ENCODE measurements at regions not wholly inside any gene's neighbourhood (a gene's known extent, or its start where the extent isn't known, plus 50 kb on each side); places are given as distances from the start of the nearest gene placed in this dataset.

GRCh38 chr5:2175842-2176404 lies 293.2 kb upstream of the IRX4 start:
- no peak for DNase-seq (ENCODE audit: low read depth, low spot score)
- peaks cover 2% of the 10 kb centered on the region for H3K9me3 ChIP-seq (replicated peaks; ENCODE audit: control insufficient read depth, insufficient read depth, low read length)

More at GRCh38 chr5:2175842-2176404, 293.2 kb upstream of the IRX4 start:
- intact Hi-C loops (cut with micrococcal nuclease), result no loop called here
- ChIA-PET POLR2A (no interaction called here), CTCF (no interaction called here)
- Histone ChIP-seq H3K4me1 (ENCODE audit: control insufficient read depth, extremely low read depth, insufficient read depth, low read length) (no peaks in the 10 kb centered on the region), H3K9me1 (replicated peaks; ENCODE audit: control insufficient read depth, extremely low read depth, insufficient read depth, low read length) (no peaks in the 10 kb centered on the region), H4K20me1 (replicated peaks; ENCODE audit: control insufficient read depth, extremely low read depth, insufficient read depth, low read length) (no peaks in the 10 kb centered on the region), H3K4me2 (ENCODE audit: insufficient read depth, low read length) (no peak overlapping the region), H2AFZ (ENCODE audit: low read depth, low read length) (no peak overlapping the region), H3K36me3 (ENCODE audit: control insufficient read depth in 2 of 2, extremely low read depth in 1 of 2, insufficient read depth in 2 of 2, low read length in 2 of 2) (no peaks in the 10 kb centered on the region), H3K27me3 (ENCODE audit: control insufficient read depth in 2 of 2, insufficient read depth in 2 of 2, low read length in 2 of 2) (no peaks in the 10 kb centered on the region), H3K79me2 (ENCODE audit: control insufficient read depth, insufficient read depth, low read length) (no peaks in the 10 kb centered on the region), H3K27ac (ENCODE audit: insufficient read depth, low read depth, low read length) (no peak overlapping the region), H3K4me3 (replicated peaks in 1 of 3; ENCODE audit: insufficient read depth in 1 of 3, low read depth in 1 of 3, low read length in 3 of 3) (no peak overlapping the region), H3K9ac (replicated peaks; ENCODE audit: extremely low read depth, insufficient read depth, low read length) (no peak overlapping the region)
- dilution Hi-C loops (cut with MboI; ENCODE audit: extremely low pct_ligation_motif_present, low sequenced_read_pairs), result no loop called here
- no peak for FAIRE-seq
- no peak for TF ChIP-seq EZH2 (IDR thresholded peaks at IDR 0.05; ENCODE audit: borderline replicate concordance, low read depth, low read length, severe bottlenecking)
- no peak for TF ChIP-seq MYC (IDR thresholded peaks at IDR 0.05; ENCODE audit: low read depth, low read length)
- TF ChIP-seq GATA2 (IDR thresholded peaks at IDR 0.05; ENCODE audit: insufficient read depth, insufficient read length, low read depth, low read length), result no peak
- TF ChIP-seq POLR2AphosphoS5 (IDR thresholded peaks at IDR 0.05; ENCODE audit: insufficient read depth, low read depth, low read length), result no peak
- TF ChIP-seq MAX (IDR thresholded peaks at IDR 0.05; ENCODE audit: insufficient read depth, insufficient read length), result no peak
- no peak for TF ChIP-seq POLR2A (IDR thresholded peaks at IDR 0.05; ENCODE audit: low read depth, low read length)
- no peak for TF ChIP-seq CTCF (IDR thresholded peaks at IDR 0.05; ENCODE audit: extremely low read depth in 1 of 2, insufficient read depth in 1 of 2, low read depth in 1 of 2, low read length in 2 of 2)
- no peak for TF ChIP-seq JUN (IDR thresholded peaks at IDR 0.05; ENCODE audit: borderline replicate concordance, insufficient read depth, insufficient read length, low read depth)
- no peak for TF ChIP-seq FOS (IDR thresholded peaks at IDR 0.05; ENCODE audit: borderline replicate concordance, insufficient read depth, low read length)
- BruUV-seq (replicated peaks), result no TSS peak

All from endothelial cell of umbilical vein (primary cell).